PFSK-1 (cell line): ENCODE measurements at regions not wholly inside any gene's neighbourhood (a gene's known extent, or its start where the extent isn't known, plus 50 kb on each side); places are given as distances from the start of the nearest gene placed in this dataset.

Source experiments
- POLR2AphosphoS5 ChIP-seq: IDR thresholded peaks from 2 replicates; pipeline ENCODE4 v1.6.1; 2012; ENCODE audit warnings: low read depth, mild to moderate bottlenecking, control low read depth, low read length, moderate library complexity
- SIN3A ChIP-seq: IDR thresholded peaks from 2 replicates; pipeline ENCODE4 v1.6.1; 2012; ENCODE audit warnings: mild to moderate bottlenecking, low read length, moderate library complexity, borderline replicate concordance; ENCODE audit not compliant: insufficient read depth
- TAF1 ChIP-seq: IDR thresholded peaks from 2 replicates; pipeline ENCODE4 v1.6.1; 2012; ENCODE audit warnings: low read length, control low read depth, borderline replicate concordance; ENCODE audit not compliant: insufficient read depth

GRCh38 chr9:79115176-79115575 is 456.6 kb upstream of the TLE4 start:
- TF ChIP-seq POLR2AphosphoS5 (no peak), SIN3A (no peak), TAF1 (no peak)
